GM06990 (cell line): ENCODE measurements at regions not wholly inside any gene's neighbourhood (a gene's known extent, or its start where the extent isn't known, plus 50 kb on each side); places are given as distances from the start of the nearest gene placed in this dataset.

Experiments
- DNase-seq: peaks from one replicate; pipeline ENCODE4 v3.0.0-alpha.2; 2011; ENCODE audit not compliant: insufficient read length; ENCODE audit errors: extremely low read depth
- H3K27me3 ChIP-seq: replicated peaks from 2 replicates; pipeline ENCODE4 v1.6.0; 2011; ENCODE audit warnings: low read length; ENCODE audit not compliant: control insufficient read depth, insufficient read depth
- H3K36me3 ChIP-seq: 2 replicates; pipeline ENCODE4 v1.5.1; 2011; ENCODE audit warnings: low read length; ENCODE audit not compliant: control insufficient read depth, insufficient read depth
- H3K4me3 ChIP-seq: replicated peaks from 2 replicates; pipeline ENCODE4 v1.5.1; 2011; ENCODE audit warnings: low read depth, mild to moderate bottlenecking, control low read depth, low read length
- CTCF ChIP-seq: IDR thresholded peaks from 2 replicates; pipeline ENCODE4 v1.5.1; 2011; ENCODE audit warnings: low read length, control low read depth, mild to moderate bottlenecking, inconsistent platforms; ENCODE audit not compliant: insufficient read depth, poor library complexity, severe bottlenecking

- Histone ChIP-seq H3K36me3 (no peaks in the 10 kb centered on the region), H3K4me3 (no peak overlapping the region), H3K27me3 (no peaks in the 10 kb centered on the region)
- TF ChIP-seq CTCF: no peak
- no peak for DNase-seq
Measured at GRCh38 chr9:105172436-105172835, 72.0 kb upstream of the SLC44A1 start.

- H3K27me3 ChIP-seq: no peaks in the 10 kb centered on the region
- no peak for TF ChIP-seq CTCF
- no peak for DNase-seq
- no peak overlapping the region for H3K4me3 ChIP-seq
- no peaks in the 10 kb centered on the region for H3K36me3 ChIP-seq
Measured at GRCh38 chr9:105173306-105173705, 71.1 kb upstream of the SLC44A1 start.

- TF ChIP-seq CTCF: no peak
- no peak for DNase-seq
- Histone ChIP-seq H3K27me3 (no peaks in the 10 kb centered on the region), H3K36me3 (no peaks in the 10 kb centered on the region), H3K4me3 (no peak overlapping the region)
Measured at GRCh38 chr9:105173826-105174225, 70.6 kb upstream of the SLC44A1 start.

GRCh38 chr9:105176194-105176593 is 68.3 kb upstream of the SLC44A1 start:
- Histone ChIP-seq H3K4me3 (no peak overlapping the region), H3K27me3 (no peaks in the 10 kb centered on the region), H3K36me3 (no peaks in the 10 kb centered on the region)
- no peak for DNase-seq
- no peak for TF ChIP-seq CTCF

GRCh38 chr9:105178076-105178475 is 66.4 kb upstream of the SLC44A1 start:
- DNase-seq: no peak
- Histone ChIP-seq H3K27me3 (no peaks in the 10 kb centered on the region), H3K4me3 (no peak overlapping the region), H3K36me3 (no peaks in the 10 kb centered on the region)
- TF ChIP-seq CTCF: no peak

GRCh38 chr9:105187781-105188180 is 56.7 kb upstream of the SLC44A1 start:
- H3K4me3 ChIP-seq: no peak overlapping the region
- H3K27me3 ChIP-seq: no peaks in the 10 kb centered on the region; the same call in 1 of the 2 replicates
- no peaks in the 10 kb centered on the region for H3K36me3 ChIP-seq
- no peak for DNase-seq
- no peak for TF ChIP-seq CTCF
